ENCODE measurements at regions not wholly inside any gene's neighbourhood (a gene's known extent, or its start where the extent isn't known, plus 50 kb on each side); places are given as distances from the start of the nearest gene placed in this dataset.

DNA sequence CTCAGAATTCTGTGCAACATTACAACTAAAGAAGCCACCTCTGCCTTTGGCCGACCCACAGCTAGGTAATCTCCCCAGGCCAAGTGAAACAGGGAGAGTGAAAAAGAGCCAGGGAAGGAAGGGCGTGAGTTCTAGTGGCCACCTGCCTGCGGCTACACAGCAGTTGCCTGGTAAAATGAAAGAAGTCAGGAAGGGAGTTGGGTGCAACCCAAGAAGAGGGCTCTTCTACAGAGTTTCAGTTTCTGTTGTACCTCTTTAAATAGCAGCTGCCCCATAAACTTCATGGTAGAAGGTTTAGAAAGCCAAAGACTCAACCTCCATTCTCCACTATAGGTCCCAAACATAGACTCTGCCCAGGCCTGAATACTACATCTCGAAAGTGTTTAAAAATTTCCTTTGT lies 76.2 kb upstream of the TMEM168 start:
- H3K18ac ChIP-seq (ENCODE audit: low read length), result no peak overlapping the region
- H3K4me1 ChIP-seq (ENCODE audit: control insufficient read depth, low read depth, low read length), result no peaks in the 10 kb centered on the region
- no peak overlapping the region for H2BK5ac ChIP-seq (ENCODE audit: low read length)
- no peak overlapping the region for H4K8ac ChIP-seq (ENCODE audit: low read depth, low read length)
- H3K56ac ChIP-seq (ENCODE audit: low read length), result no peak overlapping the region
- H4K5ac ChIP-seq (ENCODE audit: low read length), result no peak overlapping the region
- WGBS (ENCODE audit: extremely low coverage, insufficient coverage, low lambda C conversion rate), result no CpG with 5 or more reads among the region's 4 CpGs
- no peaks in the 10 kb centered on the region for H3K27me3 ChIP-seq (ENCODE audit: insufficient read depth, low read length, poor library complexity)
- no peaks in the 10 kb centered on the region for H3K79me1 ChIP-seq (ENCODE audit: low read length)
- H3K79me2 ChIP-seq (ENCODE audit: control insufficient read depth, insufficient read depth, low read length), result no peaks in the 10 kb centered on the region
- DNase-seq, result no peak
- no peak overlapping the region for H2BK15ac ChIP-seq (replicated peaks; ENCODE audit: low read depth)
- H3K4me2 ChIP-seq (ENCODE audit: low read length), result no peak overlapping the region
- no peak overlapping the region for H3K4ac ChIP-seq (ENCODE audit: low read depth, low read length)
- no peak overlapping the region for H3K9ac ChIP-seq (ENCODE audit: low read length)
- H3K27ac ChIP-seq (ENCODE audit: low read depth, low read length), result no peak overlapping the region
- no peak overlapping the region for H2BK120ac ChIP-seq (ENCODE audit: low read depth, low read length)
- no peak overlapping the region for H2AK5ac ChIP-seq (ENCODE audit: low read length)
- H3K23ac ChIP-seq (ENCODE audit: low read length), result no peak overlapping the region
- H3K4me3 ChIP-seq (ENCODE audit: low read length), result no peak overlapping the region
- no peaks in the 10 kb centered on the region for H3K36me3 ChIP-seq (ENCODE audit: control insufficient read depth, insufficient read depth, low read length)

GRCh38 chr7:112864380-112864779 lies 74.2 kb upstream of the TMEM168 start:
- H2BK15ac ChIP-seq (replicated peaks; ENCODE audit: low read depth), result no peak overlapping the region

DNA sequence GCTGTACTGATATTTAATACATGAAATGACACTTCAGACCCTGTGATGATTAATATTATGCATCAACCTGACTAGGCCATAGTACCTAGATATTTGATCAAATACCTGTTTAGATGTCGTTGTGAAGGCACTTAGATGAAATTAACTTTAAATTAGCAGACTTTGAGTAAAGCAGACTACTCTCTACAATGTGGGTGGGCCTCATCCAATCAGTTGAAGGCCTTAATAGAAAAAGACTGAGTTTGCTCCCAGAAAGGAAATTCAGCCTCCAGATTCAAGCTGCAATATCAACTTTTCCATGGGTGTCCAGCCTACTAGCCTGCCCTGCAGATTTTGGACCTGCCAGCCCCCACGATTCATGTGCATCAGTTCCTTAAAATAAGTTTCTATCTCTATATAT lies 68.6 kb upstream of the TMEM168 start:
- no peaks in the 10 kb centered on the region for H3K4me1 ChIP-seq (ENCODE audit: control insufficient read depth, low read depth, low read length)
- no peak overlapping the region for H3K56ac ChIP-seq (ENCODE audit: low read length)
- no CpG with 5 or more reads among the region's 2 CpGs for WGBS (ENCODE audit: extremely low coverage, insufficient coverage, low lambda C conversion rate)
- no peak overlapping the region for H2AK5ac ChIP-seq (ENCODE audit: low read length)
- no peak overlapping the region for H4K5ac ChIP-seq (ENCODE audit: low read length)
- no peaks in the 10 kb centered on the region for H3K36me3 ChIP-seq (ENCODE audit: control insufficient read depth, insufficient read depth, low read length)
- no peak overlapping the region for H3K27ac ChIP-seq (ENCODE audit: low read depth, low read length)
- H3K23ac ChIP-seq (ENCODE audit: low read length), result no peak overlapping the region
- no peak overlapping the region for H4K8ac ChIP-seq (ENCODE audit: low read depth, low read length)
- no peak overlapping the region for H3K4me2 ChIP-seq (ENCODE audit: low read length)
- H2BK5ac ChIP-seq (ENCODE audit: low read length), result no peak overlapping the region
- H2BK15ac ChIP-seq (replicated peaks; ENCODE audit: low read depth), result no peak overlapping the region
- H2BK120ac ChIP-seq (ENCODE audit: low read depth, low read length), result no peak overlapping the region
- H3K9ac ChIP-seq (ENCODE audit: low read length), result no peak overlapping the region
- H3K18ac ChIP-seq (ENCODE audit: low read length), result no peak overlapping the region
- no peaks in the 10 kb centered on the region for H3K79me2 ChIP-seq (ENCODE audit: control insufficient read depth, insufficient read depth, low read length)
- no peak overlapping the region for H3K4ac ChIP-seq (ENCODE audit: low read depth, low read length)
- no peaks in the 10 kb centered on the region for H3K27me3 ChIP-seq (ENCODE audit: insufficient read depth, low read length, poor library complexity)
- peaks cover 2% of the 10 kb centered on the region for H3K79me1 ChIP-seq (ENCODE audit: low read length)
- no peak for DNase-seq
- H3K4me3 ChIP-seq (ENCODE audit: low read length), result no peak overlapping the region

More at GRCh38 chr7:112864380-112864779, 74.2 kb upstream of the TMEM168 start:
- no peaks in the 10 kb centered on the region for H3K79me1 ChIP-seq (ENCODE audit: low read length)
- no peak overlapping the region for H3K4me2 ChIP-seq (ENCODE audit: low read length)
- H3K79me2 ChIP-seq (ENCODE audit: control insufficient read depth, insufficient read depth, low read length), result no peaks in the 10 kb centered on the region
- no peak overlapping the region for H4K5ac ChIP-seq (ENCODE audit: low read length)
- H3K9ac ChIP-seq (ENCODE audit: low read length), result no peak overlapping the region
- H3K27ac ChIP-seq (ENCODE audit: low read depth, low read length), result no peak overlapping the region
- H2AK5ac ChIP-seq (ENCODE audit: low read length), result no peak overlapping the region
- H3K4me3 ChIP-seq (ENCODE audit: low read length), result no peak overlapping the region
- H3K27me3 ChIP-seq (ENCODE audit: insufficient read depth, low read length, poor library complexity), result no peaks in the 10 kb centered on the region
- H3K36me3 ChIP-seq (ENCODE audit: control insufficient read depth, insufficient read depth, low read length), result no peaks in the 10 kb centered on the region
- no peak overlapping the region for H3K18ac ChIP-seq (ENCODE audit: low read length)
- no peak overlapping the region for H4K8ac ChIP-seq (ENCODE audit: low read depth, low read length)
- H3K4ac ChIP-seq (ENCODE audit: low read depth, low read length), result no peak overlapping the region
- H2BK5ac ChIP-seq (ENCODE audit: low read length), result no peak overlapping the region
- no peak overlapping the region for H3K23ac ChIP-seq (ENCODE audit: low read length)
- H2BK120ac ChIP-seq (ENCODE audit: low read depth, low read length), result no peak overlapping the region
- DNase-seq, result no peak
- no peak overlapping the region for H3K56ac ChIP-seq (ENCODE audit: low read length)
- no peaks in the 10 kb centered on the region for H3K4me1 ChIP-seq (ENCODE audit: control insufficient read depth, low read depth, low read length)

DNA sequence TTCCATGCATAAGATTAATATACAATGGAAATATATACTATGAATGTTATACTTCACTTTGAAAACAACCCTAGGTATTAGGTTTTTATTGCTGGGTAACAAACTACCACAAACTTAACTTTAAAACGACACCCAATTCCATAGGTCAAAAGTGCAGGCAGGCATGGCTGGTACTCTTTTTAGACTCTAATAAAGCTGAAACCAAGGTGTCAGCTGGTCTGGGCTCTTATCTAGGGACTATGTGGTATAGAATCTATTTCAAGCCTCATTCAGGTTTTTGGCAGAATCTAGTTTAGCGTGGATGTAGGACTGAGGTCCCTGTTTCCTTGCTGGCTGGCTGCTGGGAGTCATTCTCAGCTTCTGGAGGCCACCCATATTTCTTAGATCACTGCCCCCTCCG lies 65.0 kb upstream of the TMEM168 start:
- H2BK120ac ChIP-seq (ENCODE audit: low read depth, low read length), result no peak overlapping the region
- no CpG with 5 or more reads among the region's 3 CpGs for WGBS (ENCODE audit: extremely low coverage, insufficient coverage, low lambda C conversion rate)
- H3K4me1 ChIP-seq (ENCODE audit: control insufficient read depth, low read depth, low read length), result peaks cover 1% of the 10 kb centered on the region
- H2AK5ac ChIP-seq (ENCODE audit: low read length), result no peak overlapping the region
- H3K4me3 ChIP-seq (ENCODE audit: low read length), result no peak overlapping the region
- no peak overlapping the region for H3K4ac ChIP-seq (ENCODE audit: low read depth, low read length)
- no peaks in the 10 kb centered on the region for H3K79me2 ChIP-seq (ENCODE audit: control insufficient read depth, insufficient read depth, low read length)
- no peak for DNase-seq
- H3K9ac ChIP-seq (ENCODE audit: low read length), result no peak overlapping the region
- no peak overlapping the region for H3K23ac ChIP-seq (ENCODE audit: low read length)
- no peak overlapping the region for H3K18ac ChIP-seq (ENCODE audit: low read length)
- no peaks in the 10 kb centered on the region for H3K27me3 ChIP-seq (ENCODE audit: insufficient read depth, low read length, poor library complexity)
- H3K4me2 ChIP-seq (ENCODE audit: low read length), result no peak overlapping the region
- no peak overlapping the region for H4K5ac ChIP-seq (ENCODE audit: low read length)
- H4K8ac ChIP-seq (ENCODE audit: low read depth, low read length), result no peak overlapping the region
- no peaks in the 10 kb centered on the region for H3K36me3 ChIP-seq (ENCODE audit: control insufficient read depth, insufficient read depth, low read length)
- H3K56ac ChIP-seq (ENCODE audit: low read length), result no peak overlapping the region
- H3K79me1 ChIP-seq (ENCODE audit: low read length), result peaks cover 2% of the 10 kb centered on the region
- H2BK15ac ChIP-seq (replicated peaks; ENCODE audit: low read depth), result no peak overlapping the region
- H2BK5ac ChIP-seq (ENCODE audit: low read length), result no peak overlapping the region
- no peak overlapping the region for H3K27ac ChIP-seq (ENCODE audit: low read depth, low read length)

- Histone ChIP-seq H3K27me3 (ENCODE audit: insufficient read depth, low read length, poor library complexity) (no peaks in the 10 kb centered on the region), H3K23ac (ENCODE audit: low read length) (no peak overlapping the region), H3K9ac (ENCODE audit: low read length) (no peak overlapping the region), H3K4me3 (ENCODE audit: low read length) (no peak overlapping the region), H2AK5ac (ENCODE audit: low read length) (no peak overlapping the region), H3K79me2 (ENCODE audit: control insufficient read depth, insufficient read depth, low read length) (no peaks in the 10 kb centered on the region), H3K18ac (ENCODE audit: low read length) (no peak overlapping the region), H3K4me2 (ENCODE audit: low read length) (no peak overlapping the region), H4K8ac (ENCODE audit: low read depth, low read length) (no peak overlapping the region), H3K79me1 (ENCODE audit: low read length) (peaks cover 2% of the 10 kb centered on the region), H3K36me3 (ENCODE audit: control insufficient read depth, insufficient read depth, low read length) (no peaks in the 10 kb centered on the region), H2BK120ac (ENCODE audit: low read depth, low read length) (no peak overlapping the region), H3K27ac (ENCODE audit: low read depth, low read length) (no peak overlapping the region), H2BK15ac (replicated peaks; ENCODE audit: low read depth) (no peak overlapping the region), H4K5ac (ENCODE audit: low read length) (no peak overlapping the region), H3K4ac (ENCODE audit: low read depth, low read length) (no peak overlapping the region), H3K56ac (ENCODE audit: low read length) (no peak overlapping the region), H2BK5ac (ENCODE audit: low read length) (no peak overlapping the region), H3K4me1 (ENCODE audit: control insufficient read depth, low read depth, low read length) (peaks cover 1% of the 10 kb centered on the region)
- DNase-seq, result no peak
Measured at GRCh38 chr7:112854169-112854568, 64.0 kb upstream of the TMEM168 start.

- Histone ChIP-seq H2AK5ac (ENCODE audit: low read length) (no peak overlapping the region), H3K79me2 (ENCODE audit: control insufficient read depth, insufficient read depth, low read length) (no peaks in the 10 kb centered on the region), H3K36me3 (ENCODE audit: control insufficient read depth, insufficient read depth, low read length) (no peaks in the 10 kb centered on the region), H2BK5ac (ENCODE audit: low read length) (no peak overlapping the region), H3K27ac (ENCODE audit: low read depth, low read length) (no peak overlapping the region), H3K18ac (ENCODE audit: low read length) (no peak overlapping the region), H3K4me2 (ENCODE audit: low read length) (no peak overlapping the region), H3K27me3 (ENCODE audit: insufficient read depth, low read length, poor library complexity) (no peaks in the 10 kb centered on the region), H3K4me1 (ENCODE audit: control insufficient read depth, low read depth, low read length) (peaks cover 1% of the 10 kb centered on the region), H3K79me1 (ENCODE audit: low read length) (peaks cover 2% of the 10 kb centered on the region), H4K5ac (ENCODE audit: low read length) (no peak overlapping the region), H3K4ac (ENCODE audit: low read depth, low read length) (no peak overlapping the region), H3K9ac (ENCODE audit: low read length) (no peak overlapping the region), H2BK15ac (replicated peaks; ENCODE audit: low read depth) (no peak overlapping the region), H3K4me3 (ENCODE audit: low read length) (no peak overlapping the region), H4K8ac (ENCODE audit: low read depth, low read length) (no peak overlapping the region), H3K56ac (ENCODE audit: low read length) (no peak overlapping the region), H2BK120ac (ENCODE audit: low read depth, low read length) (no peak overlapping the region), H3K23ac (ENCODE audit: low read length) (no peak overlapping the region)
- DNase-seq, result no peak
Measured at GRCh38 chr7:112853422-112853821, 63.2 kb upstream of the TMEM168 start.

Measured in mesendoderm (in vitro differentiated cells).